GF-D8 (cell line): ENCODE measurements at regions not wholly inside any gene's neighbourhood (a gene's known extent, or its start where the extent isn't known, plus 50 kb on each side); places are given as distances from the start of the nearest gene placed in this dataset.
"Not testable (repeated sequence)": the region's sequence is repeated elsewhere in the genome, so short reads cannot be mapped to it uniquely, and the experiment has no call there.

Experiments
- DNase-seq: peaks from one replicate; lab custom pipeline; 2025; lab: John Stamatoyannopoulos, UW

DNA sequence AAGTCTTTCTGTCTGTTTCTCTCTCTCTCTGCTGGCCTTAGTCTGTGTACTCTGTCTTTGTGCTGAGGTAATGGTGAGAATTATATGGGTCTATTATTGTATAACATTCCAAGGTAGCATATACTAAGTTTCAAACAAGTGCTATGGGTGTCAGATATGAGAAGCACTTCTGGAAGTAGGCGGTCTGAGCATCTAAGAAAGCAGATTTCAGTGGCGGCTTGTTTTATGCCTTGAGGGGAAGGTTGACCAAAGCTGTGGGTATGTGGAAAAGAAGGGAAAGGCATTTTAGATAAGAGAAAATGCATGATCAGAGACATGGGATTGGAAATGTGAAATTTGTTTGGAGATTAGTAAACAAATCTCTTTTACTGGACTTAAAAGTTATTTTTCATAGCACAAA, 348.5 kb downstream of the RFC3 start:
- DNase-seq = no peak

GRCh38 chr13:34167347-34167746, 349.4 kb downstream of the RFC3 start:
- DNase-seq = no peak

DNA sequence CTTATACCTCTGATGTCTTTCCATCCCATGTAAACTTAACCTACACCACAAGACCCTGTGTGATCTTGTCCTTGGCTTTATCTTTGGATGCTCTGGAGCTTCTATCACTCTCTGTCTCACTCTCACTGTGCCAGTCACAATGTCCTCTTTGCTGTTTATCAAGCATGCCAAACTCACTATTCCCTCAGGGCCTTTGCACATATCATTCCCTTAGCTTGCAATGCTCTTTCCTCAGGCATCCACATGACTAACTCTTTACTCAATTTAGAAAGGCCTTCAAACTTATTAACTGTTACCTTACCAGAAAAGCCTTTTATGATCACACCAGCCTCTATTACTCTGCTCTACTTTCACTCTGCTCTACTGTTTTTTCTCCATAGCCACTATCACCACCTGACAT, 354.1 kb downstream of the RFC3 start:
- DNase-seq = no peak

- no peak for DNase-seq
Measured at GRCh38 chr13:34174671-34175145, 356.8 kb downstream of the RFC3 start.

- no peak for DNase-seq
Measured at GRCh38 chr13:34175551-34175950, 357.6 kb downstream of the RFC3 start.

- no peak for DNase-seq
Measured at GRCh38 chr13:34176633-34177032, 358.7 kb downstream of the RFC3 start.

GRCh38 chr13:34179481-34179880, 361.5 kb downstream of the RFC3 start:
- no peak for DNase-seq

- no peak for DNase-seq
Measured at GRCh38 chr13:34179927-34180326, 362.0 kb downstream of the RFC3 start.

DNA sequence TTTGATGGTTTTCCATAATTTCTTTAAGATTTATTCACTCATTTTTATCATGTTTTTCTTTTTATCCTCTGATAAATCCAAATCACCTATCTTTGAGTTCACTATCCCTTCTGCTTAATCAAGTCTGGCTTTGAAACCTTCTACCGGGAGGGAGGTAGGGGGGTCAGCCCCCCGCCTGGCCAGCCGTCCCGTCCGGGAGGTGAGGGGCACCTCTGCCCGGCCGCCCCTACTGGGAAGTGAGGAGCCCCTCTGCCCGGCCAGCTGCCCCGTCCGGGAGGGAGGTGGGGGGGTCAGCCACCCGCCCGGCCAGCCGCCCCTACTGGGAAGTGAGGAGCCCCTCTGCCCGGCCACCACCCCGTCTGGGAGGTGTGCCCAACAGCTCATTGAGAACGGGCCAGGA, 363.3 kb downstream of the RFC3 start:
- DNase-seq = not testable (repeated sequence)

- no peak for DNase-seq
Measured at GRCh38 chr13:34189946-34190345, 372.0 kb downstream of the RFC3 start.

DNA sequence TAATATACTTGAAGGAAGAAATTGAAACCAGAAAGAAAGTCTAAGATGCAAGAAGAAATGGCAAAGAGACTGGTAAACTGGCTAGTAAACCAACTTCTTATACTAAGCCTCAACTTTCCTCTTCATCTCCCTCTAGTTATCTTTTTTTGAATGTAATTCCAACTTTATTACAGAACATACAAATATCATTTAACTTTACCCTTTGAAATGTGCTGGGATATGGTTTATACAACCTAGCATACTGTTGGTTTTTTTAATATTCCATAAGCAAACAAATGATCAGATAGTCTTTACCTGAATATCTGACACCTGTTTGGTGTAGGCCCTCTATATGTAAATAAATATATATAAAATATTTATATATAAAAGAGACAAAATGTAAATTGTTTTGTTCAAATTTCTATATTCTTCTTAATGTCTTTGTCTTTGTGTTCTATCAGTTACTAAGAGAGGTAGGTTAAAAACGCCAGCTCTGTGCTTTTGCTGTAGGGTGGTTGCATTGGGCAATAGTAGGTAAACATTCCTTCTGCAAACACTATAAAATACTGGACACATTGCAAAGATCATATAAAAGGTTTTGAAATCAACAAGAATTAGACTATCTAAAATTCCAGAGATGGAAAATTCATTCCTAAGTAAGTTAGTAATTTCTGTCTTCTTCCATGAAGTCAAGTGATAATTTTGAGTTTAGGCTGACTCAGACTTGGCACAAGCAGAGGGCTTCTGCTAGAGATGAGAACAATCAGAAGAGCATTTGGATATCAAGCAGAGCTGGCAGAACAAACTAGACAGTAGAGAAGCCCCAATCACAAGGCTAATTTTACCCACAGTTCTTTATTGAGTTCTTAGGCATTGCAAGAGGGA, 383.3 kb downstream of the RFC3 start:
- no peak for DNase-seq

DNA sequence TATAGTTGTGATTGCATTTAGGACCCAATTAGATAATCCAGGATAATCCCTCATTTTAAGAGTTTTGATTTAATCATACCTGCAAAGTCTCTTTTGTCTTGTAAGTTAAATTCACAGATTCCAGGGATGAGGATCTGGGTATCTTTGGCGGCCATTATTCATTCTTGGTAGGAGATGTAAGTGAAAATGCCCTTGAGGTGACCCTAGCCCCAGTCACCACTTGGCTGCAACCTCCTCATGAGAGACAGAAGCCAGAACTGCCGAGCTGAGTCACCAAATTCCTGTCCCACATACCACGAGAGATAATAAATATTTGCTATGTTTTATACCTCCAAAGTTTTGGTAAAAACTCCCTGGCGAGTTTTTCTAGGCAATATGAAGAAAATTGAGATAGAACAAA, 389.4 kb downstream of the RFC3 start:
- DNase-seq = no peak

DNA sequence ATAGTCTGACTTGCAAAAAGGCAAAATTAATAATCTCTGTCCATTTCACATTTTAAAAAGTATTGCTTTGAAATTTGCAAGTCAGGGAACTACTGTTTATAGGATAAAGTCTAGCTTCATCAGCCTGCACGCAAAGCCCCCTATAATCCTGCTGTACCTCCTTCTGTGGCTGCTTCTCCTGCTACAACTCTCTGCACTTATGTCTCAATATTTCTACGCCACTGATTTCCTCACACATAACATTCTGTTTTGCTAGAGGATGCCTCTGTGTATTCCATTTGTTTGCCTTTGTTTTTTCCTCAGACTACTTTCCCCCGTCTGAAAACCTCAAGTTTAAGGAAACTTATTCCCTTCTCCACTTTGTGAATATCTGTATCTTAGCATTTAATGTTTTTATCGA, 389.9 kb downstream of the RFC3 start:
- DNase-seq = no peak

GRCh38 chr13:34208336-34208735, 390.4 kb downstream of the RFC3 start:
- no peak for DNase-seq

GRCh38 chr13:34210341-34210740, 392.4 kb downstream of the RFC3 start:
- no peak for DNase-seq

GRCh38 chr13:34214686-34215085, 396.7 kb downstream of the RFC3 start:
- DNase-seq = no peak

- DNase-seq = no peak
Measured at GRCh38 chr13:34216256-34216655, 398.3 kb downstream of the RFC3 start.

DNA sequence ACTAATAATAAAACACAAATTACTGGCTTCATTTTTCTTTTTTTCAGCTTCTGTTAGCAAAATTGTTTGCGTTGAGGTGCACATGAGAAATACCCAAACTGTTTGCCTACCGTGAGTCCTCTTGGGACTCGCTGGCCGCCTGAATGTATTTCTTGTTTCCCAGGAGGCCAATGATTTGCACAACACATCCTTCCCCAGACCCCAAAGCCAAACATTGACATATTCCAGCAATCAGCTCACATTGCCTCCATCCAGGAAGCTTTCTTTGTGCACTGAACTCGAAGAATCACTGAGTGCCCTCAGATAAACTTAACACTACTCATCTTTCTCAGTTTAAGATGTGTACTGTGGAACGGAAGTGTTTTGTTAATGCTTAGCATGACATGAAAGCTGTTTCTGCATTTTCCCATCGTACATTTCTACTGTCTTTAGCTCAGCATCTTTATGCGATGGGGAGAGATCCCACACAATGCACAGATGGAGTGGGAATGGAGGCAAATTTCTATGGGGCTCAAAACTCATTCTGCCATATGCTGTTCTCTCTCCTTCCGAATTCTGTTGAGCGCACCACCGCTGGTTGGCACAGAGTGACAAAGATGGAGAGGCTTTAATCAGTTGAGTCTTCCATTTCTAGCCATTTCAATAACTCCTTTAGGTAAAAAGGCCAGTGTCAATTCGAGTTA, 399.5 kb downstream of the RFC3 start:
- no peak for DNase-seq

- no peak for DNase-seq
Measured at GRCh38 chr13:34223984-34224383, 406.0 kb downstream of the RFC3 start.

DNA sequence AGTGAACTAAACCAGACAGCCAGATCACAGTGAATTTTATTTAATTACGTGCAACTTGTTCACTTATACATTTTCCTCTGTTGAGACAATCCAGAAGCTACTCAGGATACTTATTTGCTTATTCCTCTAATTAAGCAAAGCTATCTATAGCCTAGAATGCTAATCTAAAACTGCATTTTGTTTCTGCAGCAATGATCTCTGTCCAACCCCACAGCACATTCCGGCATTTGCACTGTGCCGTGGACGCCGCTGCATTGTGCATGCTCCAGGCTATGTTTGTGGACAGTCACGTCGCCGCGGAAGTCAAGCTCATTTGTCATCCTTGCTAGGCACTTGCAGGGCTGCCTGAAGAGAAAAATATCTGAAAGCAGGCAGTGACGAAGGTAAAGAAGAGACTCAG, 406.9 kb downstream of the RFC3 start:
- no peak for DNase-seq

DNA sequence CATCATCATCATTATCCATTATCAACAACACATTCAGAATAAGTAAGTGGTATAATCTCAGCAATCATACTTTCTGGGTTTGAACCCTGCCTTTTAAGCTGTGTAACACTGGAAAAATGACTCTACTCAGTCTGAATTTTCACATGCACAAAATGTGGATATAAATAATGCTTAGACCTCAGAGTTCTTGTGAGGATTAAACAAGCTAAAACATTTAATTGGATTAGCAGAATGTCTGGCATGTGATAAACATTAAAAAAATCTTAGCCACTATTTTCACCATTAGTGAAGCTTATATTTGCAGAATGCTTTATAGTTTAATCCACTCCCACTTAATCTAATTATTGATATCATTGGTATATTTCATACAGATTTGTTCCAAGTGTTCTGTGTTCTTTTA, 412.3 kb downstream of the RFC3 start:
- DNase-seq = no peak

DNA sequence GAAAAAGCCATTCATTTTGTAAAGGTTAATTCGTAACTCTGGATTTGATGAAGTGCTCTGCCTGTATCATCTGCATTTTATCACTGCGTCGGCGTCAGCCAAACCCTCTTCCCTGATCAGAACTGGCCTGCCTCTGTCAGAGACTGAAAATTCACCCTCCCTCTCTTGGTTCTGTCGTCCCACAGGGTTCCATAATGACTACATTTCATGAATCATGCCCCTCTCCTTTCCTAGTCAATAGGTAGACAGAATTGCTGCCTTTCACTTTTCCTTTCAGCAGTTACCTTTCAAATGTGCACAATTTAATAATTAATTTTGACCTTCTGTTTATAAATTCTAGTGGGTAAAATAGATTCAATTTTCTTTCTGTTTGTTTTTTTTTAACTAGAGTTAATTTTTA, 423.4 kb downstream of the RFC3 start:
- DNase-seq = no peak

DNA sequence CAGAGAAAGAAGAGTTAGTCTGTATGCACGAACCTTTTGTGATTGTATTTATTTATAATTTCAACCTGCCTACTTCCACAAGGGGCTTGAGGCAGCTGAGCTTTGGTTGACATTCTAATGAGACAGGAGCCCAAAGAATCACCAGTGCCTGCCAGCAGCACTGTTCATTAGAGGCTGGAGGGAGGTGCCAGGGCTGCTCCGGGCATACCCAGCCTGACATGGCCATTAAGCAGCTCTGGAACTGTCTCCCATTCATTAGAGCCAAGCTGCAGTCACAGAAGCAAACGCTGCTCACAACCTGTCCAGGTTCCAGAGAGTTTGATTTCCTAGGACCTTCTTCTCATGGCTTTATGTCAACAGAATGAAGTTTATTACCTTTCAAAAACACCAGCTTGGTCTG, 425.5 kb downstream of the RFC3 start:
- no peak for DNase-seq

DNA sequence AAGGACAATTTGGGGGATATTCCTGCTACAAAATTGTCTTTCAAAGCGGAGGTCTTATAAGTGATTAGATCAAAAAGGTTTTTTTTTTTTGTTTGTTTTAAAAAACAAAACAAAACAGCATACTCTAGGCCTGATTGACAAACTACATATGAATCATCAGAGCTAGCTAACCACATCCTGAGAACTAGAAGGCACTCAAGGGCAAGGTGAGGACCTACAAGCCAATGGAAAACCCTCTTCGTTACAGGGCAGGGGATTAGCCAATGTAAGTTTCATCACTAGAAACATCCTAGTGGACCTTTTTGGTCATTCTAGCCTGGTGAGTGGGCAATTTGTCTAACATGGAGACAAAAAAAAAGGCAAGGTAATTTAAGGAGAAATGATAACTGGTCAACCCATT, 428.6 kb downstream of the RFC3 start:
- no peak for DNase-seq
